AG04450 (cell line): ENCODE measurements at regions not wholly inside any gene's neighbourhood (a gene's known extent, or its start where the extent isn't known, plus 50 kb on each side); places are given as distances from the start of the nearest gene placed in this dataset.
A peak's percentile ranks its signal among the peaks of the same experiment; 100 is the strongest.

Source experiments
- CTCF ChIA-PET: fragments of 300-600, 350-600 bp; formaldehyde crosslinking; extraction: SDS; loops from one replicate; lab custom pipeline; 2022; ENCODE audit warnings: antibody characterized with exemption, inconsistent platforms; lab: Charles Lee
- POLR2A ChIA-PET: fragments of 350-600 bp; formaldehyde crosslinking; extraction: SDS; loops from one replicate; lab custom pipeline; 2021; ENCODE audit warnings: antibody characterized with exemption, inconsistent platforms; lab: Yijun Ruan, JAX
- DNase-seq: peaks from one replicate; pipeline ENCODE4 v3.0.0-alpha.2; 2011; ENCODE audit warnings: low read depth, low spot score
- H3K27ac ChIP-seq: one replicate; pipeline ENCODE4 v1.5.1; 2012; ENCODE audit warnings: low read depth, low read length, control low read depth
- H3K27me3 ChIP-seq: one replicate; pipeline ENCODE4 v1.6.0; 2012; ENCODE audit warnings: low read length; ENCODE audit not compliant: control insufficient read depth, insufficient read depth
- H3K4me3 ChIP-seq: 2 replicates; pipeline ENCODE4 v1.5.1; 2011; ENCODE audit warnings: mild to moderate bottlenecking, low read depth, low read length, control low read depth
- H3K9me3 ChIP-seq: 2 replicates; pipeline ENCODE4 v1.5.1; 2012; ENCODE audit warnings: low read length; ENCODE audit not compliant: control insufficient read depth, insufficient read depth
- CTCF ChIP-seq: IDR thresholded peaks from 2 replicates; pipeline ENCODE4 v1.5.1; 2011; ENCODE audit warnings: low read depth, low read length, control low read depth, inconsistent platforms

- DNase-seq, result no peak
- Histone ChIP-seq H3K4me3 (no peak overlapping the region), H3K9me3 (no peaks in the 10 kb centered on the region), H3K27ac (no peak overlapping the region), H3K27me3 (no peaks in the 10 kb centered on the region)
- POLR2A ChIA-PET, result interaction anchor here (0.6 kb wide), 1 partner anchor 104 kb away, joined by 4 read pairs; no protein-coding TSS in a partner anchor
- TF ChIP-seq CTCF, result no peak
- CTCF ChIA-PET, result interaction anchor here (0.6 to 1.0 kb wide), 3 partner anchors 16 to 22 kb away, joined by 3 to 7 read pairs (median 4); no protein-coding TSS in a partner anchor
Observed at GRCh38 chr5:122719991-122720746, 54.7 kb upstream of the SNX2 start.

GRCh38 chr5:122721127-122721526, 53.8 kb upstream of the SNX2 start:
- H3K27me3 ChIP-seq, result no peaks in the 10 kb centered on the region
- no peak overlapping the region for H3K27ac ChIP-seq
- ChIA-PET POLR2A (no interaction called here), CTCF (no interaction called here)
- no peak overlapping the region for H3K4me3 ChIP-seq
- no peak for DNase-seq
- no peaks in the 10 kb centered on the region for H3K9me3 ChIP-seq
- TF ChIP-seq CTCF, result no peak

- ChIA-PET CTCF (no interaction called here), POLR2A (no interaction called here)
- DNase-seq, result no peak
- Histone ChIP-seq H3K9me3 (no peaks in the 10 kb centered on the region), H3K27ac (no peak overlapping the region), H3K4me3 (no peak overlapping the region), H3K27me3 (no peaks in the 10 kb centered on the region)
- TF ChIP-seq CTCF, result no peak
Observed at GRCh38 chr5:122722341-122722740, 52.5 kb upstream of the SNX2 start.

GRCh38 chr5:122723606-122724352, 51.1 kb upstream of the SNX2 start:
- no peaks in the 10 kb centered on the region for H3K9me3 ChIP-seq
- no peak for TF ChIP-seq CTCF
- ChIA-PET CTCF (no interaction called here), POLR2A (no interaction called here)
- no peak overlapping the region for H3K4me3 ChIP-seq
- DNase-seq, result peak; percentile 70
- no peaks in the 10 kb centered on the region for H3K27me3 ChIP-seq
- no peak overlapping the region for H3K27ac ChIP-seq
